HepG2 (cell line): ENCODE measurements at regions not wholly inside any gene's neighbourhood (a gene's known extent, or its start where the extent isn't known, plus 50 kb on each side); places are given as distances from the start of the nearest gene placed in this dataset.
A peak's percentile ranks its signal among the peaks of the same experiment; 100 is the strongest.

ENCODE experiments used
- CHD4 ChIP-seq: fragments of 200-600 bp; sonication (generic); IDR thresholded peaks from 2 replicates; pipeline ENCODE4 v1.7.0; 2017; ENCODE audit warnings: mild to moderate bottlenecking, low read length, borderline replicate concordance
- EHMT2 ChIP-seq: fragments of 200-600 bp; sonication (generic); IDR thresholded peaks from 2 replicates; pipeline ENCODE4 v1.7.0; 2017; ENCODE audit warnings: antibody characterized with exemption, low read depth, low read length, borderline replicate concordance
- KAT7 ChIP-seq: IDR thresholded peaks from 2 replicates; pipeline ENCODE4 v1.6.1; 2018; ENCODE audit warnings: borderline replicate concordance, missing compliant biosample characterization
- MYC ChIP-seq: sonication (generic); formaldehyde crosslinking; IDR thresholded peaks from 2 replicates; pipeline ENCODE4 v1.9.0; 2021; ENCODE audit warnings: missing genetic modification reagents, borderline replicate concordance
- NCOA2 ChIP-seq: sonication (generic); formaldehyde crosslinking; IDR thresholded peaks from 2 replicates; pipeline ENCODE4 v1.8.0; 2022; ENCODE audit warnings: inconsistent platforms
- NFKBIZ ChIP-seq: IDR thresholded peaks from 2 replicates; pipeline ENCODE4 v1.6.1; 2018; ENCODE audit warnings: missing genetic modification reagents, missing compliant biosample characterization
- RBFOX2 ChIP-seq: fragments of 200-400 bp; formaldehyde crosslinking; IDR thresholded peaks from 2 replicates; pipeline ENCODE4 v1.6.1; 2017; ENCODE audit warnings: low read depth, mild to moderate bottlenecking, low read length
- RBM22 ChIP-seq: fragments of 200-400 bp; formaldehyde crosslinking; optimal IDR thresholded peaks from 2 replicates; pipeline ENCODE3; 2017; ENCODE audit warnings: mild to moderate bottlenecking, low read length, moderate library complexity
- SP140L ChIP-seq: sonication (generic); formaldehyde crosslinking; IDR thresholded peaks from 2 replicates; pipeline ENCODE4 v1.4.0; 2020; ENCODE audit warnings: missing genetic modification reagents, borderline replicate concordance
- XBP1 ChIP-seq: sonication (generic); formaldehyde crosslinking; IDR thresholded peaks from 2 replicates; pipeline ENCODE4 v1.5.0; 2020; ENCODE audit warnings: missing genetic modification reagents
- ZBTB20 ChIP-seq: sonication (generic); formaldehyde crosslinking; IDR thresholded peaks from 2 replicates; pipeline ENCODE4 v1.8.1; 2023; ENCODE audit warnings: missing genetic modification reagents, low read depth, mild to moderate bottlenecking, borderline replicate concordance
- ZFP36L2 ChIP-seq: sonication (generic); formaldehyde crosslinking; IDR thresholded peaks from 2 replicates; pipeline ENCODE4 v1.4.0; 2020; ENCODE audit warnings: missing genetic modification reagents
- ZKSCAN1 ChIP-seq: fragments of 150-350 bp; IDR thresholded peaks from 2 replicates; pipeline ENCODE4 v1.6.1; 2014; ENCODE audit warnings: low read length
- ZNF121 ChIP-seq: sonication (generic); formaldehyde crosslinking; IDR thresholded peaks from 2 replicates; pipeline ENCODE4 v1.5.0; 2020; ENCODE audit warnings: mild to moderate bottlenecking, missing genetic modification reagents
- ZNF138 ChIP-seq: sonication (generic); formaldehyde crosslinking; IDR thresholded peaks from 2 replicates; pipeline ENCODE4 v1.5.0; 2020; ENCODE audit warnings: mild to moderate bottlenecking, low read depth, missing genetic modification reagents
- ZNF235 ChIP-seq: sonication (generic); formaldehyde crosslinking; IDR thresholded peaks from 2 replicates; pipeline ENCODE4 v1.8.1; 2023; ENCODE audit warnings: mild to moderate bottlenecking, missing genetic modification reagents, borderline replicate concordance
- ZNF501 ChIP-seq: sonication (generic); formaldehyde crosslinking; IDR thresholded peaks from 2 replicates; pipeline ENCODE4 v1.5.1; 2020; ENCODE audit warnings: mild to moderate bottlenecking, moderate library complexity, missing genetic modification reagents
- ZNF512 ChIP-seq: sonication (generic); formaldehyde crosslinking; IDR thresholded peaks from 2 replicates; pipeline ENCODE4 v1.4.0; 2020; ENCODE audit warnings: mild to moderate bottlenecking, missing genetic modification reagents
- ZNF564 ChIP-seq: sonication (generic); formaldehyde crosslinking; IDR thresholded peaks from 2 replicates; pipeline ENCODE4 v1.8.1; 2023; ENCODE audit warnings: mild to moderate bottlenecking, missing genetic modification reagents
- ZNF678 ChIP-seq: sonication (generic); formaldehyde crosslinking; IDR thresholded peaks from 2 replicates; pipeline ENCODE4 v1.4.0; 2020; ENCODE audit warnings: mild to moderate bottlenecking, missing genetic modification reagents
- ZNF720 ChIP-seq: sonication (generic); formaldehyde crosslinking; IDR thresholded peaks from 2 replicates; pipeline ENCODE4 v1.4.0; 2020; ENCODE audit warnings: missing genetic modification reagents
- ZNF749 ChIP-seq: sonication (generic); formaldehyde crosslinking; IDR thresholded peaks from 2 replicates; pipeline ENCODE4 v1.8.0; 2022; ENCODE audit warnings: mild to moderate bottlenecking, missing genetic modification reagents, moderate library complexity, borderline replicate concordance
- ZNF776 ChIP-seq: sonication (generic); formaldehyde crosslinking; IDR thresholded peaks from 2 replicates; pipeline ENCODE4 v1.4.0; 2020; ENCODE audit warnings: mild to moderate bottlenecking, missing genetic modification reagents
- TF ChIP-seq, protein P1 (sequence below): sonication (generic); formaldehyde crosslinking; IDR thresholded peaks from 2 replicates; pipeline ENCODE4 v1.4.0; 2020; ENCODE audit warnings: missing genetic modification reagents, borderline replicate concordance
- TF ChIP-seq, protein P2 (sequence below): sonication (generic); formaldehyde crosslinking; IDR thresholded peaks from 2 replicates; pipeline ENCODE4 v1.5.1; 2020; ENCODE audit warnings: missing genetic modification reagents, mild to moderate bottlenecking, borderline replicate concordance

DNA sequence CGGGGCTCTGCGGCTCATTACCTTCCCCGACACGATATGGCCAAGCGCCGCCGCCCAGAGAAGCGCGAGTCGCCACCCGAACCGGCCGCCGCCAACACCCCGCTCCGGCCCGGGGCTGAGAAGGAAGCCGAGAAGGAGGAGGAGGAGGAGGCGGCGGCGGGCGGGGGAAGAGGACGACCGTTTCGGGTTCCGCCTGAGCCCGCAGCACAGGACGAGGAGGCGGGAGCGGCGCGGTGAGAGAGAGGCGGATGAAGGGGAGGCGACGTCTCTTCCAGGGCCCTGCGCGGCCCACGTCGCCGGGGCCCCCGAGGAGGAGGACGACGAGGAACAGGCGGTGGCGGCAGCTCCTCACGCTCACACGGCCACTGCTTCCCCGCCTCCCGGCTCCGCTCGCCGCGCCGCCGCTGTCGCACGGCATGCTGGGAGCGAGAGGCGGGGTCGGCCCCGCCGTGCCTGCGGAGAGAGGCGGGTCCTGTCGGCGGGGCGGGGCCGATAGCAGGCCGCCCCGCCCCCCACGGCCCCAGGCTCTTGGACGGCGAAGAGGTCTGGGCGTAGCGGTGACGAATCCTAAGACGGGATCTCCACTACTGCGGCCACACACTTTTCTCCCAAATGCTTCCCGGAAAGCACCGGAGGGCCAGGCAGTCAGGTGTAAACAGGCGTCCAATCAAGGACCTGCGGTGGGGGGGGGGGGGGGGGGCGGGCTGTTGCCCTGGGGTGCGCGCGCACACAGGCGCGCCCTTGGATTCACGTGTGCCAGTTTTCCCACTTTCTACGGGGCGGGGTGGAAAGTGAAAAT lies 97.3 kb upstream of the METTL9 start (continued):
- TF ChIP-seq, protein P1, sequence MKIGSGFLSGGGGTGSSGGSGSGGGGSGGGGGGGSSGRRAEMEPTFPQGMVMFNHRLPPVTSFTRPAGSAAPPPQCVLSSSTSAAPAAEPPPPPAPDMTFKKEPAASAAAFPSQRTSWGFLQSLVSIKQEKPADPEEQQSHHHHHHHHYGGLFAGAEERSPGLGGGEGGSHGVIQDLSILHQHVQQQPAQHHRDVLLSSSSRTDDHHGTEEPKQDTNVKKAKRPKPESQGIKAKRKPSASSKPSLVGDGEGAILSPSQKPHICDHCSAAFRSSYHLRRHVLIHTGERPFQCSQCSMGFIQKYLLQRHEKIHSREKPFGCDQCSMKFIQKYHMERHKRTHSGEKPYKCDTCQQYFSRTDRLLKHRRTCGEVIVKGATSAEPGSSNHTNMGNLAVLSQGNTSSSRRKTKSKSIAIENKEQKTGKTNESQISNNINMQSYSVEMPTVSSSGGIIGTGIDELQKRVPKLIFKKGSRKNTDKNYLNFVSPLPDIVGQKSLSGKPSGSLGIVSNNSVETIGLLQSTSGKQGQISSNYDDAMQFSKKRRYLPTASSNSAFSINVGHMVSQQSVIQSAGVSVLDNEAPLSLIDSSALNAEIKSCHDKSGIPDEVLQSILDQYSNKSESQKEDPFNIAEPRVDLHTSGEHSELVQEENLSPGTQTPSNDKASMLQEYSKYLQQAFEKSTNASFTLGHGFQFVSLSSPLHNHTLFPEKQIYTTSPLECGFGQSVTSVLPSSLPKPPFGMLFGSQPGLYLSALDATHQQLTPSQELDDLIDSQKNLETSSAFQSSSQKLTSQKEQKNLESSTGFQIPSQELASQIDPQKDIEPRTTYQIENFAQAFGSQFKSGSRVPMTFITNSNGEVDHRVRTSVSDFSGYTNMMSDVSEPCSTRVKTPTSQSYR (CRISPR knock-in tag): peak; percentile 85
- TF ChIP-seq ZNF138 (CRISPR knock-in tag) (peak; percentile 54; the same call in 1 of the 2 replicates), SP140L (CRISPR knock-in tag) (no peak), MYC (peak; percentile 94), ZNF501 (CRISPR knock-in tag) (no peak), ZNF512 (CRISPR knock-in tag) (0 out of 2 replicates have a peak, but pooled peaks have one; percentile 61), XBP1 (peak; percentile 84; the same call in 1 of the 2 replicates), ZKSCAN1 (no peak), NCOA2 (CRISPR knock-in tag) (peak; percentile 50; the same call in 1 of the 2 replicates), RBM22 (peak; percentile 73), ZNF121 (no peak), ZNF678 (CRISPR knock-in tag) (0 out of 2 replicates have a peak, but pooled peaks have one; percentile 82), ZNF564 (peak; percentile 89; the same call in 1 of the 2 replicates), ZBTB20 (CRISPR knock-in tag) (peak; percentile 89), ZNF720 (CRISPR knock-in tag) (peak; percentile 93; the same call in 1 of the 2 replicates), ZNF776 (CRISPR knock-in tag) (peak; percentile 98), KAT7 (peak; percentile 100), EHMT2 (no peak), NFKBIZ (CRISPR knock-in tag) (peak; percentile 89; the same call in 1 of the 2 replicates), ZFP36L2 (CRISPR knock-in tag) (no peak; the same call in 1 of the 2 replicates), RBFOX2 (peak; percentile 96), ZNF749 (peak; percentile 97; the same call in 1 of the 2 replicates), ZNF235 (CRISPR knock-in tag) (peak; percentile 97), CHD4 (no peak)
- TF ChIP-seq, protein P2, sequence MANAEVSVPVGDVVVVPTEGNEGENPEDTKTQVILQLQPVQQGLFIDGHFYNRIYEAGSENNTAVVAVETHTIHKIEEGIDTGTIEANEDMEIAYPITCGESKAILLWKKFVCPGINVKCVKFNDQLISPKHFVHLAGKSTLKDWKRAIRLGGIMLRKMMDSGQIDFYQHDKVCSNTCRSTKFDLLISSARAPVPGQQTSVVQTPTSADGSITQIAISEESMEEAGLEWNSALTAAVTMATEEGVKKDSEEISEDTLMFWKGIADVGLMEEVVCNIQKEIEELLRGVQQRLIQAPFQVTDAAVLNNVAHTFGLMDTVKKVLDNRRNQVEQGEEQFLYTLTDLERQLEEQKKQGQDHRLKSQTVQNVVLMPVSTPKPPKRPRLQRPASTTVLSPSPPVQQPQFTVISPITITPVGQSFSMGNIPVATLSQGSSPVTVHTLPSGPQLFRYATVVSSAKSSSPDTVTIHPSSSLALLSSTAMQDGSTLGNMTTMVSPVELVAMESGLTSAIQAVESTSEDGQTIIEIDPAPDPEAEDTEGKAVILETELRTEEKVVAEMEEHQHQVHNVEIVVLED: peak; percentile 93
